GM06990 (cell line): ENCODE measurements at regions not wholly inside any gene's neighbourhood (a gene's known extent, or its start where the extent isn't known, plus 50 kb on each side); places are given as distances from the start of the nearest gene placed in this dataset.

Source experiments
- DNase-seq: peaks from one replicate; pipeline ENCODE4 v3.0.0-alpha.2; 2011; ENCODE audit not compliant: insufficient read length; ENCODE audit errors: extremely low read depth
- H3K27me3 ChIP-seq: replicated peaks from 2 replicates; pipeline ENCODE4 v1.6.0; 2011; ENCODE audit warnings: low read length; ENCODE audit not compliant: control insufficient read depth, insufficient read depth
- H3K36me3 ChIP-seq: 2 replicates; pipeline ENCODE4 v1.5.1; 2011; ENCODE audit warnings: low read length; ENCODE audit not compliant: control insufficient read depth, insufficient read depth
- H3K4me3 ChIP-seq: replicated peaks from 2 replicates; pipeline ENCODE4 v1.5.1; 2011; ENCODE audit warnings: low read depth, mild to moderate bottlenecking, control low read depth, low read length
- CTCF ChIP-seq: IDR thresholded peaks from 2 replicates; pipeline ENCODE4 v1.5.1; 2011; ENCODE audit warnings: low read length, control low read depth, mild to moderate bottlenecking, inconsistent platforms; ENCODE audit not compliant: insufficient read depth, poor library complexity, severe bottlenecking

GRCh38 chr9:106277966-106278365 lies 583.6 kb downstream of the TMEM38B start:
- Histone ChIP-seq H3K36me3 (no peaks in the 10 kb centered on the region), H3K4me3 (no peak overlapping the region), H3K27me3 (no peaks in the 10 kb centered on the region)
- TF ChIP-seq CTCF, result no peak
- DNase-seq, result no peak

GRCh38 chr9:106283769-106284168 lies 579.2 kb upstream of the ZNF462 start:
- no peak for TF ChIP-seq CTCF
- no peak overlapping the region for H3K4me3 ChIP-seq
- H3K36me3 ChIP-seq, result no peaks in the 10 kb centered on the region
- no peaks in the 10 kb centered on the region for H3K27me3 ChIP-seq
- no peak for DNase-seq

- no peaks in the 10 kb centered on the region for H3K36me3 ChIP-seq
- no peak overlapping the region for H3K4me3 ChIP-seq
- DNase-seq, result no peak
- no peaks in the 10 kb centered on the region for H3K27me3 ChIP-seq
- TF ChIP-seq CTCF, result peak; percentile 34
Observed at GRCh38 chr9:106284296-106284695, 578.7 kb upstream of the ZNF462 start.

- DNase-seq, result no peak
- TF ChIP-seq CTCF, result peak; percentile 13
- no peaks in the 10 kb centered on the region for H3K36me3 ChIP-seq
- no peaks in the 10 kb centered on the region for H3K27me3 ChIP-seq
- no peak overlapping the region for H3K4me3 ChIP-seq
Observed at GRCh38 chr9:106286249-106286648, 576.7 kb upstream of the ZNF462 start.

- no peak for TF ChIP-seq CTCF
- Histone ChIP-seq H3K27me3 (no peaks in the 10 kb centered on the region), H3K4me3 (no peak overlapping the region), H3K36me3 (no peaks in the 10 kb centered on the region)
- no peak for DNase-seq
Observed at GRCh38 chr9:106287091-106287631, 575.8 kb upstream of the ZNF462 start.

- TF ChIP-seq CTCF, result no peak
- Histone ChIP-seq H3K36me3 (no peaks in the 10 kb centered on the region), H3K27me3 (no peaks in the 10 kb centered on the region), H3K4me3 (no peak overlapping the region)
- DNase-seq, result no peak
Observed at GRCh38 chr9:106287731-106288130, 575.2 kb upstream of the ZNF462 start.
